Type B pancreatic cell (in vitro differentiated cells): ENCODE measurements at regions not wholly inside any gene's neighbourhood (a gene's known extent, or its start where the extent isn't known, plus 50 kb on each side); places are given as distances from the start of the nearest gene placed in this dataset.

Experiments
- DNase-seq: peaks from one replicate; pipeline ENCODE4 v3.0.0; 2021; ENCODE audit warnings: mixed read lengths; ENCODE audit not compliant: unreplicated experiment; ENCODE audit errors: extremely low spot score
- H3K27ac Mint-ChIP-seq: 2 replicates; pipeline ENCODE4 v1.8.0; 2021; ENCODE audit warnings: mild to moderate bottlenecking, mixed read lengths
- H3K27me3 Mint-ChIP-seq: 2 replicates; pipeline ENCODE4 v1.8.0; 2021; ENCODE audit warnings: mixed read lengths
- H3K36me3 Mint-ChIP-seq: 2 replicates; pipeline ENCODE4 v1.8.0; 2021; ENCODE audit warnings: mixed read lengths
- H3K4me1 Mint-ChIP-seq: one replicate; pipeline ENCODE4 v1.8.0; 2021; ENCODE audit warnings: mixed read lengths; ENCODE audit not compliant: unreplicated experiment
- H3K4me3 Mint-ChIP-seq: 2 replicates; pipeline ENCODE4 v1.8.0; 2021; ENCODE audit warnings: mild to moderate bottlenecking, mixed read lengths
- H3K9me3 Mint-ChIP-seq: 2 replicates; pipeline ENCODE4 v1.8.0; 2021; ENCODE audit warnings: mixed read lengths
- TF ChIP-seq, protein P1 (sequence below): fragments of 200-600 bp; sonication (generic); conservative IDR thresholded peaks from 2 replicates; pipeline ENCODE4 v1.5.0; 2021; ENCODE audit warnings: antibody characterized with exemption, mild to moderate bottlenecking

GRCh38 chr7:94127026-94127425, 122.9 kb upstream of the BET1 start:
- Mint-ChIP-seq H3K9me3 (peaks cover 10% of the 10 kb centered on the region), H3K4me3 (no peak overlapping the region)

DNA sequence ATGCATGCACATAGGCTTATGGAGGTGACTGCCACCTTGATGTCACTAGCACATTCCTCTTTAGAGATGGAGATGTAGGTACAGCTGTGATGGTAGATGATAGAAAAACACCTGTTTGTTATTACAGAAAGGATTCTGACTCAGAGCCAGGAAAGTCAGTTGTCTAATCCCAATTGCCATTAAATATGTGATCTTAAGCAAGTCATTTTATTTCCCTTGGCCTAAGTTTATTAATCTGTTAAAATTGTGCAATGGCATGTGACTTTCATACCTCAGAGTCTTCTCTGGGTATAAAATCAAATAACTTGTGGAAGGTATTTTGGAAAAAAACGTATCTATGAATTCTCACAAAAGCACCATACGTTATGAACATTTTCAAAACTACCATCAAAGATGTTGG, 123.9 kb upstream of the BET1 start:
- Mint-ChIP-seq H3K9me3 (peaks cover 10% of the 10 kb centered on the region), H3K4me3 (no peak overlapping the region), H3K36me3 (no peaks in the 10 kb centered on the region), H3K27ac (no peak overlapping the region), H3K4me1 (peaks cover 13% of the 10 kb centered on the region), H3K27me3 (no peaks in the 10 kb centered on the region)
- TF ChIP-seq, protein P1, sequence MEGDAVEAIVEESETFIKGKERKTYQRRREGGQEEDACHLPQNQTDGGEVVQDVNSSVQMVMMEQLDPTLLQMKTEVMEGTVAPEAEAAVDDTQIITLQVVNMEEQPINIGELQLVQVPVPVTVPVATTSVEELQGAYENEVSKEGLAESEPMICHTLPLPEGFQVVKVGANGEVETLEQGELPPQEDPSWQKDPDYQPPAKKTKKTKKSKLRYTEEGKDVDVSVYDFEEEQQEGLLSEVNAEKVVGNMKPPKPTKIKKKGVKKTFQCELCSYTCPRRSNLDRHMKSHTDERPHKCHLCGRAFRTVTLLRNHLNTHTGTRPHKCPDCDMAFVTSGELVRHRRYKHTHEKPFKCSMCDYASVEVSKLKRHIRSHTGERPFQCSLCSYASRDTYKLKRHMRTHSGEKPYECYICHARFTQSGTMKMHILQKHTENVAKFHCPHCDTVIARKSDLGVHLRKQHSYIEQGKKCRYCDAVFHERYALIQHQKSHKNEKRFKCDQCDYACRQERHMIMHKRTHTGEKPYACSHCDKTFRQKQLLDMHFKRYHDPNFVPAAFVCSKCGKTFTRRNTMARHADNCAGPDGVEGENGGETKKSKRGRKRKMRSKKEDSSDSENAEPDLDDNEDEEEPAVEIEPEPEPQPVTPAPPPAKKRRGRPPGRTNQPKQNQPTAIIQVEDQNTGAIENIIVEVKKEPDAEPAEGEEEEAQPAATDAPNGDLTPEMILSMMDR, result no peak
- DNase-seq, result no peak

More at GRCh38 chr7:94127026-94127425, 122.9 kb upstream of the BET1 start:
- no peak overlapping the region for H3K27ac Mint-ChIP-seq
- TF ChIP-seq, protein P1, result no peak
- H3K4me1 Mint-ChIP-seq, result peaks cover 13% of the 10 kb centered on the region
- H3K27me3 Mint-ChIP-seq, result peaks cover 3% of the 10 kb centered on the region
- no peak for DNase-seq
- no peaks in the 10 kb centered on the region for H3K36me3 Mint-ChIP-seq

GRCh38 chr7:94129443-94130140, 125.4 kb upstream of the BET1 start:
- Mint-ChIP-seq H3K4me1 (peaks cover 13% of the 10 kb centered on the region), H3K4me3 (no peak overlapping the region), H3K27me3 (no peaks in the 10 kb centered on the region), H3K27ac (no peak overlapping the region), H3K36me3 (no peaks in the 10 kb centered on the region), H3K9me3 (peaks cover 10% of the 10 kb centered on the region)
- TF ChIP-seq, protein P1, result no peak
- no peak for DNase-seq

DNA sequence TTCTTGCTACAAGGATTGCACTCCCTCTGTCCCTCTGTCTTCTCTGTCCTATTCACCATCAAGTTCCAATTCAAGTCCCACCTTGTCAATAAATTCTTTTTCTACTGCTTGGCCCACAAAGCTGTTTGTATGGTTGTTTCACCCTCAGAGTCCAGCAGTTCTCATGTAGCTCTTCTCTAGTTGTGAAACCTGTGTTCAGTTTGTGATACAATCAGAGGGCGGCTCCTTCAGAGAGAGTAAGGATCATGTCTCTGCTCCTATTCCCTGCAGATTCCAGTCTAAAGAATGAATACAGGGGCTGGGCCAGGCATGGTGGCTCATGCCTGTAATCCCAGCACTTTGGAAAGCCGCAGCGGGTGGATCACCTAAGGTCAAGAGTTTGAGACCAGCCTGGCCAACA, 126.6 kb upstream of the BET1 start:
- Mint-ChIP-seq H3K36me3 (no peaks in the 10 kb centered on the region), H3K9me3 (peaks cover 10% of the 10 kb centered on the region), H3K27ac (no peak overlapping the region), H3K27me3 (no peaks in the 10 kb centered on the region), H3K4me1 (peaks cover 13% of the 10 kb centered on the region), H3K4me3 (peak overlapping the region; percentile 9)
- DNase-seq, result no peak
- TF ChIP-seq, protein P1, result no peak

- TF ChIP-seq, protein P1, result no peak
- Mint-ChIP-seq H3K9me3 (peaks cover 10% of the 10 kb centered on the region), H3K4me3 (no peak overlapping the region), H3K27ac (no peak overlapping the region), H3K4me1 (peaks cover 13% of the 10 kb centered on the region), H3K36me3 (no peaks in the 10 kb centered on the region), H3K27me3 (peaks cover 4% of the 10 kb centered on the region)
- DNase-seq, result no peak
These were observed 129.3 kb upstream of the BET1 start for GRCh38 chr7:94133460-94133859.
